Fibroblast of the conjunctiva (primary cell): ENCODE measurements at regions not wholly inside any gene's neighbourhood (a gene's known extent, or its start where the extent isn't known, plus 50 kb on each side); places are given as distances from the start of the nearest gene placed in this dataset.
"Not testable (repeated sequence)": the region's sequence is repeated elsewhere in the genome, so short reads cannot be mapped to it uniquely, and the experiment has no call there.

Source experiments
- DNase-seq: peaks from one replicate; pipeline ENCODE4 v3.0.0-alpha.2; 2010; ENCODE audit warnings: low read depth

- no peak for DNase-seq
Measured at GRCh38 chr2:7379799-7380198, 462.6 kb downstream of the RNF144A start.

GRCh38 chr2:7384773-7385349 lies 467.6 kb downstream of the RNF144A start:
- no peak for DNase-seq

DNA sequence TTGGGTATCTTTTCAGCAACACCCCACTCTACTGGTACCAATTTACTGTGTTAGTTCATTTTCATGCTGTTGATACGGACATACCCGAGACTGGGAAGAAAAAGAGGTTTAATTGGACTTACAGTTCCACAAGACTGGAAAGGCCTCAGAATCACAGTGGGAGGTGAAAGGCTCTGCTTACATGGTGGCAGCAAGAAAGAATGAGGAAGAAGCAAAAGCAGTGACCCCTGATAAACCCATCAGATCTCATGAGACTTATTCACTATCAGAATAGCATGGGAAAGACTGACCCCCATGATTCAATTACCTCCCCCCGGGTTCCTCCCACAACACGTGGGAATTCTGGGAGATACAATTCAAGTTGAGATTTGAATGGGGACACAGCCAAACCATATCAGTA lies 473.1 kb downstream of the RNF144A start:
- DNase-seq, result not testable (repeated sequence)

DNA sequence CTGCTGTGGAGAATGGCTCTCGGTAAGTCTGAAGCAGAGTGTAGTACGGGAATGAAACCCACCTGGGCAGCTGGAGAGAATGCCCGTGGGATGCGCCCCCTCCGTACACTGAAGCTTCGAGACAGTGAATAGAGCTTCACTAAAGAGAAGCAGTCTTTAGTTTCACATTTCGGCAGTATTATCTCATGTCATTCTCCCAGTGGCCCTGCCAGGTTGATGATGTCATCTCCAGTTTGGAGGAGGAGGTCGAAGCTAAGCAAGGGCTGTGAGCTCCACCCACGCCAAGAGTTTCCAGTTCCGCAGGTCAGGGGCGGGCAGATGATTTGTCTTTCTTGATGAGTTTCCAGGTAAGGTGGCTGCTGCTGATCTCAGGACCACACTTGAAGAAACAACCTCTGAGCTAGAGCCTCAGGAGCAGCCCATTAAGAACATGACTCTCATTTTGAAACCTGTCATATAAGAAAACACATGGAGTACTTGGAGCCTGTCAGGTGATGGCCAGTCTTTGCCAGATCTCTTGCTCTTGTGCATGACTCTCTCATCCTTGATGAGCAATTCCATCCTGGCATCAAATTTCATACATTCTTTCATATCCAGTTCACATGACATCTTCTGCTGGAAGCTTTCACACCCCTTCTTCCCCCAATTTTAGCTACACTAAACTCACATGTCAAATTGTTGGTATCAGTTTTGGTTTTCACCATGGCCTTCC lies 475.0 kb downstream of the RNF144A start:
- DNase-seq, result no peak

DNA sequence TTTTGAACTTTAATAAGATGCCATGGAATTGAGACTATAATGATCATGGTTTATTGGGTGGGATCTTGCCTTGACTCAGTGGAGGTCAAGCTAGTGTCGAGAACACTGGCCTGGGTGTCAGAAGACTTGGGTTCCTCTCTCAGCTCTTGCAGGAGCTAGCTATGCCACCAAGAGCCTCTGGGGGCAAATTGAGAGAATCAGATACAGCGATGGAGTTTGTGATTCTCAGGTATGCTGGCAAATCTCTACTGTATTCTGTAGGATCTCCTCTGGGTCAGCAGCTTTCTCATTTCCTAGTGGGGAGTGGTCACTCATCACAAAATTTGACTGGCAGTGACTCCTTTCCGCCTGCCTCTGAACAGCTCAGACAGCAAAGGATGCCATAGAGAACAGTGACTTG lies 477.0 kb downstream of the RNF144A start:
- DNase-seq, result no peak

DNA sequence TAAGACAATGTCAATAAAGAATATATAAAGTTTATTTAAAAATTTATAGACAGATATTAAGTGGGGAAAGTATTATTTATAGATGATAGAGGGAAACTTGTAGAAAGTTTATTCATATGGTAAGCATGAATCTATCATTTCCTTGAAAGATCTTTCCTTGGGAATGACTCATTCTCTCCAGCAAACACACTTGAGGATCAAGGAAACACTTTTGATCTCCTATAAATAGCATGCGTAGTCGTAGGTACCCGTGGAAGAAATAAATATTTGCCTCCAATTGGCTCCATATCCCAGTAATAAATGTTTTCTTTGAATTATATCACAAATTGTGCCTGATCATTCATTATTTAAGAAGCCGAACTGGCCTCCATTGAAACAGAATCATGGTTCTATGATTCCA lies 483.4 kb downstream of the RNF144A start:
- DNase-seq, result no peak

GRCh38 chr2:7403092-7403775 lies 486.0 kb downstream of the RNF144A start:
- DNase-seq, result no peak

GRCh38 chr2:7405861-7406715 lies 488.9 kb downstream of the RNF144A start:
- DNase-seq, result no peak

GRCh38 chr2:7407001-7407400 lies 489.8 kb downstream of the RNF144A start:
- no peak for DNase-seq

DNA sequence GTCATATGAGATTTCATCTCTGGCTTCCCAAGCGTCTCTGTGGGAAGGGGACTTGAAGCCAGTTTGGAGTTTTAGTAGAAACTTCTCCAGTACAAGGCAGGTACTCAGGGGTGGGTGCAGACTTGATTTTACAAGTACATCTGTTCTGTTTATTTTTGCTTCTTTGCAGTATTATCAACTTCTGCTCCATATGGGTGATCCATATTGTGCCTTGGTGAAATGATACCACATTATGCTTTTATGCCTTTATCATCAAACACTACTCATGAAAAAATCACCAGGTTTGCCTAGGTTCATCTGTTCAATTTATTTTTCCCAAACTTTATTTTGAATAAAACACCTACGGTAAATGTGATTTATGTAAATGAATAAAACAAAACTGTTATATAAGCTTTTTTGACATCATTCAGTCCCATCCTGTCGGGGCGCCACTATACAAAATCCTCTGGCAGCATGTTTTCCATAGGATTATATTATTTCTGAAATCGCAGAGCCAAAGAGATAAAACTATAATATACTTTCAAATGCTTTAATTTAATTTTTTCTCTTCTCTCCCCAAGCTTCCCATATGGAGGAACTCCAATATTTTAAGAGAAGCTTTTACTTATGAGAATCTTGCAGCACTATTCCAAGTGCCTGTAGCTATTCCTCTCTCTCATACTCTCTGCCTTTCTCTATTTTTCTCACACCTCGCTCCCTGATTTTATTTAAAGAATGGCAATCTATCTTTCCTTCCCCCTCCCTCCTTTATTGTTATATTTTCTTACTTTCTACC lies 490.9 kb downstream of the RNF144A start:
- no peak for DNase-seq

DNA sequence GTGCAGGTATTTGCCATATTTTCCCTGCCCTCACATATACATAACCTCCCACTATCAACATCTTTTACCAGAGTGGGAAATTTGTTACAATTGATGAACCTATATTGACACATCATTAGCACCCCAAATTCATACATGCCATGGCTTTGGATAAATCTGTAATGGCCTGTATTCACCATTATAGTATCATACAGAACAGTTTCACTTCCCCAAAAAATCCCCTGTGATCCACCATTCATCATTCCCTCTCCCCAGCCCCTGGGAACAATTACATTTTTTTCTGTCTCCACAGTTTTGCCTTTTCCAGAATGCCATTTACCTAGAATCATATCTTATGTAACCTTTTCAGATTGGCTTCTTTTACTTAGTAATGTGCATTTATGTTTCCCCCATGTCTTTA lies 494.5 kb downstream of the RNF144A start:
- DNase-seq, result no peak

DNA sequence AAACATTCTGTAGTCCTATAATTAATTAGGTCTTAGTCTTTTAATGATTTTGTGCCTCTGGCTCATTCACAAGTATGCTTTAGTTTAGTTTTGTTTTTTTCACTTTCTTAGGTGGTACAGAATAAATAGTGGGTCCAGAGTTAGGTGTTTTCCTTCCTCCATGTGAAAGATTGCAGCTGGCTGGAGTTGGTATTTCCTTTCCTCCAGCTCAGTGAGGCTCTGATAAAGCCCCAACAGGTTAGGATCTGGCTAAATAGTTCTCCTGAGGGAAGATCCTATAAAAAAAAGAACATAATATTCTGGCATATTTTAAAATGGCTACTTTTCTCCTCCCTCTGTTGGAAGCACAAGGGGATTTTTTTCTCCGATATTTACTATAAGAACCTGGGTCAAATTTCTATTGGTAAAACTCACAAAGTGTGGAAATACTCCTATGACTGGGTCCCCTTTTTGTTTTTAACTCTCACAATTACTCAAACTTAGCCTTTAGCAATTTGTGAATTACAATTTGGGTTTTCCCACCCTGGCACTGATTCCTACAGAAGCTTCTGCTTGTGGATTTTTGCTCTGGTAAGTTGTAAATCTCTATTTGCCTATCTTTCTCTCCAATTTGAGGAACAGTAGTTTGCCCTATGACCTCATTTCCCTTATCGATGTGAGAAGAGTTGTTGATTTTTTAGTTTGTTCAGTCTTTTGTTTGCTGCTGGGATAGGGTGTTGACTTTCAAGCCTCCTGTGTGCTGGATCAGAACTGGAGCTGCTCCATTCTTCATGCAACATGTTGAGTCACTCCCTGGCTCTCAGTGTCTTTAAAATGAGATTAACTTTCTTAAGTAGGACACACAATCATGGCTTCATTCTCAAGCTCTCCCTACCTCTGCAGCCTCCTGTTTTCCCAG lies 500.9 kb downstream of the RNF144A start:
- no peak for DNase-seq

DNA sequence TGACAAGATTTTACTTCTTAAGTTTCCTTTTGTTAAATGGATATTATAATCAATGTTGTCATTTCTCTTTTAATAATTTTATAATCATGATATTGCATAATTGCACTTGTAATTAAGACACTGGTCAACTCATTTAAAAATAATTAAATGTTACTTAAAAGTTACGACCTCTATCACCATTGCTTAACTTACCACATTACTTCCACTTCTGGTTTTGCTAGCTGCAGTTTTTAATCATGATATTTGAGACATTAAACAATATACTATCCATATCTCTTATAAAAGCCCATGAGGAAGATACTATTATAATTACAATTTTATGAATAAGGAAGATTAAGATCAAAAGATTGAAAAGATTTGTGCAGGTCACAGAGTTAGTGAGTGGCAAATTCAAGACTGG lies 502.0 kb downstream of the RNF144A start:
- no peak for DNase-seq

GRCh38 chr2:7419814-7420311 lies 502.7 kb downstream of the RNF144A start:
- no peak for DNase-seq

GRCh38 chr2:7420530-7420929 lies 503.3 kb downstream of the RNF144A start:
- DNase-seq, result no peak

GRCh38 chr2:7424481-7424880 lies 507.3 kb downstream of the RNF144A start:
- DNase-seq, result no peak

GRCh38 chr2:7427293-7428060 lies 510.3 kb downstream of the RNF144A start:
- DNase-seq, result peak; percentile 48

DNA sequence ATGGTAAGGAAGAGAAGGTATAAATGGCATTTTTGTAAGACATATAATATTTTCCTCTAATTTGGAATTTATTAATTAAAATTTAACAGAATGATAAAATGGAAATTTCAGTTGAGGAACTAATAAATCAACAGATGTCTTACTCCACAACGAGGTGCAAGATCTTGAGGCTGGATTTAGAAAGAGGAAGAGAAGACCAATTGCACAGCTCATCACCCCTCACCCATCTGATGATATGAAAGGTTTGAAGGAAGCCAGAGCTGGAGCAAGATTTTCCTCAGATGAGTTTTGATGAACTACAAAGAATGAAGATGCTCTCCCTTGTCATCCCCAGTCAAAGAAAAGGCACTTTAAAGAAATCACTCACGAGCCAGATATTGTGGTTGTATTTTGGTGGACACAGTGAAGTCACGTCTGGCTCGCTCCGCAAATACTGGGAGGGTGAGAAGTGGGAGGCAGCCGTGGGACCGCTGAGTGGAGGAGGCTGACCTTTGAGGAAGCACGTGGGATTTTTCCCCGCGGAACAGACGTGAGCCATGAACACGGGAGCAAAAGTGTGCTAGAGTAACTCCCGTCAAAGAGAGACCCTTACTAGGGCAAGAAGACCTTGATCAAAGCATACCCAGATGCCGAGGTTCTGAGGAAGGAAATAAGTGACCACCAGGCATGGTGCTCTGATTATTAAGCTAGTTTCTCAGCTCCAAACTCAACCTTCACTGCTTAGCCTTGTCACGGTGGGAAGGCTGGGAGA lies 511.4 kb downstream of the RNF144A start:
- no peak for DNase-seq

DNA sequence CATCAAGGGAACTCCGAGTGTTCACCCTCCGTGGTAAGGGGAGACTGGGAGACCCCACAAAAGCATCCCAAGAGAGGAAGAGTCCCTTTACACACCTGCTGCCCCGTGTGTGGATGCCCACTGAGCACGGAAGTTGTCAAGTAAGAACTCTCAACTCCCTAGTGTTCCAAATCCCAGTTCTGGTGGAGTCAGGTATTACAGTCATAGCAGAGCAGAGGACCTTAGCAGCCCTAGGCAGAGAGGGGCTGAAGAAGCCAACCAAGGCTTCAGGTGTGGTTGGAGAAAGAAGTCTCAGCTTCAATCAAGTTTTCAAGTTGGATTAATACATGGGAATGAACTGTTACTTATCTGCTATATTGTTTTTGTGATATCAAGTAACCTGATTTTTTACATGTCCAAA lies 512.5 kb downstream of the RNF144A start:
- no peak for DNase-seq
